ENCODE measurements at regions not wholly inside any gene's neighbourhood (a gene's known extent, or its start where the extent isn't known, plus 50 kb on each side); places are given as distances from the start of the nearest gene placed in this dataset.

DNA sequence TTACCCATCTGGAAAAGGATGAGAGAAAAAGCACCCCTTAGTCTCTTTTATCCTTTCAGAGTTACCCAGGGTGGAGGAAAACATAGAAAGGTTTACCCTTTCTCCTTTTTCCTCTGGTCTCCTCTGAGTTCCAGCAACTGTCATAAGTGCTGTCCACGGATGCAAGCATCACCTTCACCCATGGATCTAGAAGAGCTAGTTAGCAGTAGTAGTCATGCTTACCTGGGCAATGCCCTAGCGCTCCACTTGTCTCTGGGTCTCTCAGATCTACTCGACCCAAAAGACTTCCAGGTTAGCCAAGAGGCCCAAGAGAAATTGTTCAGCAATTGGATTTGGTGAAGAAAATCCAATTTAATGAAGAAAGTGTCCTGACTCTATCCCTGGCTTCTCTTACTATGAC, 656.2 kb upstream of the PTPRD start:
- TF ChIP-seq, protein P1, sequence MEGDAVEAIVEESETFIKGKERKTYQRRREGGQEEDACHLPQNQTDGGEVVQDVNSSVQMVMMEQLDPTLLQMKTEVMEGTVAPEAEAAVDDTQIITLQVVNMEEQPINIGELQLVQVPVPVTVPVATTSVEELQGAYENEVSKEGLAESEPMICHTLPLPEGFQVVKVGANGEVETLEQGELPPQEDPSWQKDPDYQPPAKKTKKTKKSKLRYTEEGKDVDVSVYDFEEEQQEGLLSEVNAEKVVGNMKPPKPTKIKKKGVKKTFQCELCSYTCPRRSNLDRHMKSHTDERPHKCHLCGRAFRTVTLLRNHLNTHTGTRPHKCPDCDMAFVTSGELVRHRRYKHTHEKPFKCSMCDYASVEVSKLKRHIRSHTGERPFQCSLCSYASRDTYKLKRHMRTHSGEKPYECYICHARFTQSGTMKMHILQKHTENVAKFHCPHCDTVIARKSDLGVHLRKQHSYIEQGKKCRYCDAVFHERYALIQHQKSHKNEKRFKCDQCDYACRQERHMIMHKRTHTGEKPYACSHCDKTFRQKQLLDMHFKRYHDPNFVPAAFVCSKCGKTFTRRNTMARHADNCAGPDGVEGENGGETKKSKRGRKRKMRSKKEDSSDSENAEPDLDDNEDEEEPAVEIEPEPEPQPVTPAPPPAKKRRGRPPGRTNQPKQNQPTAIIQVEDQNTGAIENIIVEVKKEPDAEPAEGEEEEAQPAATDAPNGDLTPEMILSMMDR (IDR thresholded peaks at IDR 0.05): no peak
- no peaks in the 10 kb centered on the region for H3K27me3 ChIP-seq
- H3K9me3 ChIP-seq: peaks cover 0 to 54% of the 10 kb centered on the region in 2 donors
- intact Hi-C loops (cut with DNase I): no loop called here
- DNase-seq (no peak), ATAC-seq (no peak)
- no peaks in the 10 kb centered on the region for H3K36me3 ChIP-seq
- H3K4me1 ChIP-seq: no peaks in the 10 kb centered on the region
- H3K4me3 ChIP-seq: no peak overlapping the region
- H3K27ac ChIP-seq: no peak overlapping the region

DNA sequence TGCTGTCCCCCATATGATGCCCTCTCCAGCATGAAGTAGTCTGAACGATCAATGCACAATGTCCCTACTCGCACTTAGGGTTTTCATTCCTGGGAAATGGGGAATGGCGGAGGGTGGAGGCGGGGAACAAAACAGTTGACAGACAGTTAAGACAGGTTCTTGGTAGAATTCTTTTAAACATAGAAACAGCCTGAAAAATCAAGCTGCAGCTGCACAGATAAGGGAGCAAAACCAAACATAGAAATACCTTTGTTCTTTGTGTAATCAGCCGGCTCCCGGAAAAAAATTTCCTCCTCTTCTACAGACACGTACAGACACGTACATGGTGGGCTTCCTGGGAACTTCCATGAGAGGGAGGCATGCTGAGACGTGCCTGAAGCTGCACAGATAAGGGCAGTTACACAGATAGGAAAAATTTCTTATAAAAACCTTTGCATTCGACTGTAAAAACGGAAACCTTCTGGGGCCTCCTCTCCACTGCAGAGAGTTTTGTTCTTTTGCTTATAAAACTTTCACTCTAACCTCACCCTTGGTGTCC, 662.4 kb upstream of the PTPRD start:
- ATAC-seq (no peak), DNase-seq (no peak)
- H3K36me3 ChIP-seq: no peaks in the 10 kb centered on the region
- TF ChIP-seq, protein P1 (IDR thresholded peaks at IDR 0.05): no peak
- intact Hi-C loops (cut with DNase I): no loop called here
- no peaks in the 10 kb centered on the region for H3K4me1 ChIP-seq
- H3K27ac ChIP-seq: no peak overlapping the region
- H3K27me3 ChIP-seq: no peaks in the 10 kb centered on the region
- no peak overlapping the region for H3K4me3 ChIP-seq
- H3K9me3 ChIP-seq: peaks cover 0 to 29% of the 10 kb centered on the region in 2 donors

DNA sequence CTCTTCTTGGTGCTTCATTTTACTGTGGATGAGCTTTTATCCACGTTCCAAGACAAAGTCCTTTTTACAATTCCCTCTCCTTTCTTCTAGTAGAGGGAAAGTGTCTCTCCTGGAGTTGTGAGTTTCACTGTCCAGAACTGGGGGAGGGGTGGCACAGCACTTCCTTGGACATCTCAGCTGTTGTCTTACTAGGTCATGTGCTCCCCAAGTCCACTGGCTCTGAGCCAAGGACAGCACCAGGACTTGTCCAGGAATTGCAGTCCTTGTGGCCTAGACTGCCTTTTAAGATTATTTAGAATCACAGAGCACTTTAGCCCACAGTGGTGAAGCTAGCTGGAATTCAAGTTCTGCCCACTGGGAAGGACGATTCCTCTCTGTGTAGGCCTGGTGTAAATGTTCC, 700.2 kb upstream of the PTPRD start:
- TF ChIP-seq, protein P1 (IDR thresholded peaks at IDR 0.05): no peak
- no peak overlapping the region for H3K4me3 ChIP-seq
- DNase-seq (peak in 2 of 4 donors; percentile 1 to 31), ATAC-seq (no peak)
- peaks cover 0 to 13% of the 10 kb centered on the region in 2 donors for H3K9me3 ChIP-seq
- no peak overlapping the region for H3K27ac ChIP-seq
- H3K4me1 ChIP-seq: no peaks in the 10 kb centered on the region
- intact Hi-C loops (cut with DNase I): no loop called here
- H3K36me3 ChIP-seq: no peaks in the 10 kb centered on the region
- H3K27me3 ChIP-seq: no peaks in the 10 kb centered on the region

DNA sequence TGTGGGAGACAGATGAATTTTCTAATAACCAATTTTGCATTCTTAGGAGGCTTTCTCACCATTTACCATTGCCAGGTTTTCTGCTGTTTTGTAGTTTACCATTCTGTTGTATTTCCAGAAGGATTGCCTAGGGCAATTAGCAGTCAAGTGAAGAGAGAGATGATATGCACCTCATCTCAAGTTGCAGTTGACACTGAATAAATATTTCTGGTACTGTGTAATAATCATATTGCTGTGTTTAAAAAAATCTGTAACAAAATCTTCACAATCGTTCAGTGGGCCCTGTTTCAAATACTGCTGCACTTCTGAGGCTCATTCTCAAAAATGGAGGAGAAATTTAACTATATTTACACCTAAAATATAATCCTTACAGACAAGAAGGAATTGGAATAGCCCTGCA, 706.1 kb upstream of the PTPRD start:
- no peaks in the 10 kb centered on the region for H3K27me3 ChIP-seq
- intact Hi-C loops (cut with DNase I): no loop called here
- TF ChIP-seq, protein P1 (IDR thresholded peaks at IDR 0.05): no peak
- no peaks in the 10 kb centered on the region for H3K36me3 ChIP-seq
- DNase-seq (no peak), ATAC-seq (no peak)
- no peaks in the 10 kb centered on the region for H3K4me1 ChIP-seq
- H3K9me3 ChIP-seq: no peaks in the 10 kb centered on the region
- H3K4me3 ChIP-seq: no peak overlapping the region
- no peak overlapping the region for H3K27ac ChIP-seq

DNA sequence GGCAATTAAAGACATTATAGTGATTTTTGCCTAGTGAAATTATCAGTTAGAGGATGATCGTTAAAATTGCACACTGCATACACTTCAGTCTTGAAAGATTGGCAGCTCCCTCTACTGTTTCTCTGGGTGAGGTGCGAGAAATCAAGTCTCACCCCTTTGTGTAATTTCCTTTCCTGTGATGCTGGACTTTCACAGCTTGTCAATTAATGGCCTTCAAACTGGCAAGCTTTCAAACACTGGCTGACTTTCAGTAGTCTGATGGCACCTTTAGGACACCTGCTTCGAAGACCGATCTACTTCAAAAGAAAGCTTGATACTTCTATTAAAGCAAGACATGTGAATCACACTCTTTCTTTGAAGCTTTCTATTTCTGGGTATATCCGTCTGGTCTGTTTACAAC, 706.7 kb upstream of the PTPRD start:
- Histone ChIP-seq H3K4me3 (no peak overlapping the region), H3K4me1 (no peaks in the 10 kb centered on the region), H3K27me3 (no peaks in the 10 kb centered on the region), H3K9me3 (no peaks in the 10 kb centered on the region), H3K36me3 (no peaks in the 10 kb centered on the region), H3K27ac (no peak overlapping the region)
- TF ChIP-seq, protein P1 (IDR thresholded peaks at IDR 0.05): peak in 1 of 2 donors; percentile 32
- ATAC-seq: peak; percentile 50
- intact Hi-C loops (cut with DNase I): no loop called here
- peak in 2 of 4 donors; percentile 32 to 33 for DNase-seq

Measured in left lung (tissue), 4 donors.